WTC11 (cell line): ENCODE measurements at regions not wholly inside any gene's neighbourhood (a gene's known extent, or its start where the extent isn't known, plus 50 kb on each side); places are given as distances from the start of the nearest gene placed in this dataset.

Experiments
- ATAC-seq: fragments of 200-7000 bp; cut with Tn5 transposase; 2 replicates; pipeline ENCODE4 v1.10.0; 2021; ENCODE audit warnings: mild to moderate bottlenecking, moderate library complexity
- CTCF ChIA-PET: fragments of 300-600 bp; sonication (Branson Sonifier 250); formaldehyde crosslinking; loops from one replicate; lab custom pipeline; 2021; ENCODE audit warnings: antibody characterized with exemption; lab: Charles Lee
- POLR2A ChIA-PET: fragments of 350-600 bp; sonication (Branson Sonifier 250); formaldehyde crosslinking; loops from one replicate; lab custom pipeline; 2021; ENCODE audit warnings: antibody characterized with exemption; lab: Charles Lee
- DNase-seq: peaks from one replicate; pipeline ENCODE4 v3.0.0; 2021; ENCODE audit warnings: low spot score
- H3K27ac Mint-ChIP-seq: 2 replicates; pipeline ENCODE4 v1.8.0; 2021; ENCODE audit warnings: mixed read lengths
- H3K27me3 Mint-ChIP-seq: 2 replicates; pipeline ENCODE4 v1.8.0; 2021; ENCODE audit warnings: low read depth, mild to moderate bottlenecking, moderate library complexity, mixed read lengths
- H3K36me3 Mint-ChIP-seq: 2 replicates; pipeline ENCODE4 v1.8.0; 2021; ENCODE audit warnings: mixed read lengths
- H3K4me1 Mint-ChIP-seq: 2 replicates; pipeline ENCODE4 v1.8.0; 2022; ENCODE audit warnings: mixed read lengths
- H3K4me3 Mint-ChIP-seq: 2 replicates; pipeline ENCODE4 v1.8.0; 2021; ENCODE audit warnings: mild to moderate bottlenecking, moderate library complexity, mixed read lengths
- H3K9me3 Mint-ChIP-seq: 2 replicates; pipeline ENCODE4 v1.8.0; 2021; ENCODE audit warnings: mixed read lengths
- AR ChIP-seq: fragments of 250-450 bp; sonication (Bioruptor Pico); IDR thresholded peaks from 2 replicates; pipeline ENCODE4 v1.9.0; 2021; ENCODE audit warnings: mild to moderate bottlenecking
- CREB1 ChIP-seq: sonication (generic); formaldehyde crosslinking; IDR thresholded peaks from 2 replicates; pipeline ENCODE4 v1.8.0; 2023; ENCODE audit warnings: mild to moderate bottlenecking, missing genetic modification reagents
- ETV6 ChIP-seq: sonication (generic); formaldehyde crosslinking; IDR thresholded peaks from 2 replicates; pipeline ENCODE4 v1.8.1; 2022; ENCODE audit warnings: mild to moderate bottlenecking, missing genetic modification reagents
- HMGA2 ChIP-seq: fragments of 250-450 bp; sonication (Bioruptor Pico); IDR thresholded peaks from 2 replicates; pipeline ENCODE4 v1.4.0; 2021; ENCODE audit warnings: mild to moderate bottlenecking, moderate library complexity
- IRF1 ChIP-seq: sonication (generic); formaldehyde crosslinking; IDR thresholded peaks from 2 replicates; pipeline ENCODE4 v1.8.0; 2023; ENCODE audit warnings: missing genetic modification reagents
- JUN ChIP-seq: sonication (generic); formaldehyde crosslinking; IDR thresholded peaks from 2 replicates; pipeline ENCODE4 v1.8.0; 2023; ENCODE audit warnings: mild to moderate bottlenecking, missing genetic modification reagents
- KAT7 ChIP-seq: sonication (generic); formaldehyde crosslinking; IDR thresholded peaks from 2 replicates; pipeline ENCODE4 v1.8.1; 2023; ENCODE audit warnings: missing genetic modification reagents, mild to moderate bottlenecking, borderline replicate concordance
- NR1H2 ChIP-seq: sonication (generic); formaldehyde crosslinking; IDR thresholded peaks from 2 replicates; pipeline ENCODE4 v1.9.0; 2021; ENCODE audit warnings: mild to moderate bottlenecking, moderate library complexity, missing genetic modification reagents
- PRDM15 ChIP-seq: sonication (generic); formaldehyde crosslinking; IDR thresholded peaks from 2 replicates; pipeline ENCODE4 v1.8.0; 2022; ENCODE audit warnings: missing genetic modification reagents
- RELA ChIP-seq: sonication (generic); formaldehyde crosslinking; IDR thresholded peaks from 2 replicates; pipeline ENCODE4 v1.8.1; 2022; ENCODE audit warnings: missing genetic modification reagents, mild to moderate bottlenecking, borderline replicate concordance
- SOX15 ChIP-seq: fragments of 250-450 bp; sonication (Bioruptor Pico); IDR thresholded peaks from 2 replicates; pipeline ENCODE4 v1.9.0; 2021; ENCODE audit warnings: mild to moderate bottlenecking
- TEAD1 ChIP-seq: sonication (generic); formaldehyde crosslinking; IDR thresholded peaks from 2 replicates; pipeline ENCODE4 v1.8.0; 2022; ENCODE audit warnings: mild to moderate bottlenecking, missing genetic modification reagents
- ZBTB43 ChIP-seq: sonication (generic); formaldehyde crosslinking; IDR thresholded peaks from 2 replicates; pipeline ENCODE4 v1.8.1; 2023; ENCODE audit warnings: mild to moderate bottlenecking, missing genetic modification reagents
- ZNF219 ChIP-seq: sonication (generic); formaldehyde crosslinking; IDR thresholded peaks from 2 replicates; pipeline ENCODE4 v1.8.0; 2023; ENCODE audit warnings: missing genetic modification reagents, mild to moderate bottlenecking, borderline replicate concordance
- ZNF263 ChIP-seq: sonication (generic); formaldehyde crosslinking; IDR thresholded peaks from 2 replicates; pipeline ENCODE4 v1.8.1; 2022; ENCODE audit warnings: low read depth, mild to moderate bottlenecking, moderate library complexity, missing genetic modification reagents
- ZNF317 ChIP-seq: sonication (generic); formaldehyde crosslinking; IDR thresholded peaks from 2 replicates; pipeline ENCODE4 v1.8.1; 2023; ENCODE audit warnings: low read depth, mild to moderate bottlenecking, moderate library complexity, missing genetic modification reagents, borderline replicate concordance
- ZNF416 ChIP-seq: fragments of 250-450 bp; sonication (Bioruptor Pico); IDR thresholded peaks from 2 replicates; pipeline ENCODE4 v1.9.0; 2021; ENCODE audit warnings: mild to moderate bottlenecking, inconsistent platforms
- TF ChIP-seq, protein P1 (sequence below): fragments of 250-450 bp; sonication (Bioruptor Pico); IDR thresholded peaks from 2 replicates; pipeline ENCODE4 v1.9.0; 2021; ENCODE audit warnings: moderate library complexity, mild to moderate bottlenecking, inconsistent platforms, borderline replicate concordance
- TF ChIP-seq, protein P2 (sequence below): sonication (generic); formaldehyde crosslinking; IDR thresholded peaks from 2 replicates; pipeline ENCODE4 v1.8.0; 2022; ENCODE audit warnings: mild to moderate bottlenecking, missing genetic modification reagents
- TF ChIP-seq, protein P3 (sequence below): fragments of 250-450 bp; sonication (Bioruptor Pico); conservative IDR thresholded peaks from 2 replicates; pipeline ENCODE4 v1.9.0; 2021; ENCODE audit warnings: mild to moderate bottlenecking

GRCh38 chr6:134394208-134394607 lies 76.3 kb upstream of the SGK1 start:
- Mint-ChIP-seq H3K4me1 (peaks cover 22% of the 10 kb centered on the region), H3K9me3 (peaks cover 5% of the 10 kb centered on the region; the same call in 1 of the 2 replicates), H3K36me3 (no peaks in the 10 kb centered on the region), H3K27ac (no peak overlapping the region), H3K27me3 (no peaks in the 10 kb centered on the region), H3K4me3 (no peak overlapping the region)
- TF ChIP-seq, protein P1, sequence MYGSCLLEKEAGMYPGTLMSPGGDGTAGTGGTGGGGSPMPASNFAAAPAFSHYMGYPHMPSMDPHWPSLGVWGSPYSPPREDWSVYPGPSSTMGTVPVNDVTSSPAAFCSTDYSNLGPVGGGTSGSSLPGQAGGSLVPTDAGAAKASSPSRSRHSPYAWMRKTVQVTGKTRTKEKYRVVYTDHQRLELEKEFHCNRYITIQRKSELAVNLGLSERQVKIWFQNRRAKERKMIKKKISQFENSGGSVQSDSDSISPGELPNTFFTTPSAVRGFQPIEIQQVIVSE (CRISPR knock-in tag), result no peak
- TF ChIP-seq PRDM15 (CRISPR knock-in tag) (no peak), HMGA2 (CRISPR knock-in tag) (no peak), RELA (CRISPR knock-in tag) (no peak), AR (CRISPR knock-in tag) (no peak)
- ChIA-PET POLR2A (no interaction called here), CTCF (no interaction called here)
- DNase-seq (no peak), ATAC-seq (no peak)

DNA sequence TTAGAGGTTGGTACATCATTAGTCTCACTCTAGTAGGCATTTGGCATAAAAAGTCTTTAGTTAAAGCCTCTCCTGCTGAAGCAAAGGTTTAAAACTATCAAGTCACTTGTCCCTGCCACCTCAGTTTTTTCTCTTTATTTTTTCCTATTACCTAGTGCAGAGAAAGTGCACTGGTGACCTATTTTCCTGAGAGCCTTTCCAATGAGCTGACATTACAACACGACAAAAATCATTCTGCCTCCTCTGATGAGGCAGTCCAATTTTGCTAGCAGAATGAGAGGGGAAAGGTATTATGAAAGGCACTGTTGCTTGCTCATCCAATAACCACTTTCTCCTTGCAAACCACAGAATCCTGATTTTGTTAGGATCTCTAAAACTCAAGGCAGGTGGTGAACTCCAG lies 73.3 kb upstream of the SGK1 start:
- TF ChIP-seq ZNF317 (CRISPR knock-in tag), result no peak
- TF ChIP-seq SOX15 (CRISPR knock-in tag), result no peak
- TF ChIP-seq CREB1 (CRISPR knock-in tag), result no peak
- no peak for TF ChIP-seq IRF1 (CRISPR knock-in tag)
- TF ChIP-seq KAT7, result no peak
- TF ChIP-seq NR1H2, result no peak
- no peak for TF ChIP-seq RELA (CRISPR knock-in tag)
- no peak for TF ChIP-seq ZNF416
- TF ChIP-seq ZBTB43 (CRISPR knock-in tag), result no peak
- no peak for TF ChIP-seq ZNF263
- no peak for TF ChIP-seq ZNF219 (CRISPR knock-in tag)
- TF ChIP-seq, protein P2, sequence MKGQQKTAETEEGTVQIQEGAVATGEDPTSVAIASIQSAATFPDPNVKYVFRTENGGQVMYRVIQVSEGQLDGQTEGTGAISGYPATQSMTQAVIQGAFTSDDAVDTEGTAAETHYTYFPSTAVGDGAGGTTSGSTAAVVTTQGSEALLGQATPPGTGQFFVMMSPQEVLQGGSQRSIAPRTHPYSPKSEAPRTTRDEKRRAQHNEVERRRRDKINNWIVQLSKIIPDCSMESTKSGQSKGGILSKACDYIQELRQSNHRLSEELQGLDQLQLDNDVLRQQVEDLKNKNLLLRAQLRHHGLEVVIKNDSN (CRISPR knock-in tag), result no peak
- TF ChIP-seq ETV6 (CRISPR knock-in tag), result no peak
- TF ChIP-seq TEAD1, result no peak
- TF ChIP-seq, protein P3, sequence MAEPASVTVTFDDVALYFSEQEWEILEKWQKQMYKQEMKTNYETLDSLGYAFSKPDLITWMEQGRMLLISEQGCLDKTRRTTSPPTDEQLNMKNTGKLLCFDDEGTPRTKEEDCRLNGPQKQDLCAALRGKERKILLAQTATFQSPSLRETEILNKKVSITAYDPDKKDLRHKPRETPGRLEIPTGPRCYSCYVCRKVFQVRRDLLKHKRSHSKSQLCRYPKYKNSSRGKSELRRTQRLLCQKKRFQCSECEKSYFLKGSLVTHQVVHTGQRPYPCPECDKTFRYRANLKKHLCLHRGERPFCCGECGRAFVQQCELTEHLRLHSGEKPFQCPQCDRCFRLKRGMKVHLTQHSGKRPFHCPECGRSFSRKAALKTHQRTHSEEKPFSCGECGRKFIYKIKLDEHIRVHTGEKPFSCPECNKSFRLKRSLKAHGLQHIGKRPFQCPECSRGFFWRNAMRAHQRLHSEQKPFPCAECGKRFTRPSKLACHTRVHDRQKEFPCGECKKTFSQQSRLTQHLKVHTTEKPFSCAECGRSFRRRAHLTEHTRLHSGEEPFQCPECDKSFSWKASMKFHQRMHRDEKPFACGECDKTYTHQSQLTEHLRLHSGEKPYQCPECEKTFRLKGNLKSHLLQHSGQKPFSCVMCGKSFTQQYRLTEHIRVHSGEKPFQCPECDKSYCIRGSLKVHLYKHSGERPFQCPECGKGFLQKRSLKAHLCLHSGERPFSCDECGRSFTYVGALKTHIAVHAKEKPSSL (CRISPR knock-in tag), result no peak
- no peak for TF ChIP-seq JUN
- TF ChIP-seq, all 79 proteins: peak for 0
- ATAC-seq, result no peak
- H3K27me3 Mint-ChIP-seq, result no peaks in the 10 kb centered on the region
- H3K4me3 Mint-ChIP-seq, result no peak overlapping the region
- H3K4me1 Mint-ChIP-seq, result peaks cover 19% of the 10 kb centered on the region
- ChIA-PET CTCF (interaction anchor here (1.2 kb wide), 1 partner anchor 9 kb away, joined by 3 read pairs; no protein-coding TSS in a partner anchor), POLR2A (no interaction called here)
- no peaks in the 10 kb centered on the region for H3K36me3 Mint-ChIP-seq
- no peak for DNase-seq
- peak overlapping the region; percentile 38 for H3K27ac Mint-ChIP-seq
- H3K9me3 Mint-ChIP-seq, result peaks cover 9% of the 10 kb centered on the region; the same call in 1 of the 2 replicates
